AG10803 (cell line): ENCODE measurements at regions not wholly inside any gene's neighbourhood (a gene's known extent, or its start where the extent isn't known, plus 50 kb on each side); places are given as distances from the start of the nearest gene placed in this dataset.

ENCODE experiments used
- DNase-seq: peaks from one replicate; pipeline ENCODE4 v3.0.0; 2010; ENCODE audit warnings: low read depth
- H3K4me3 ChIP-seq: 2 replicates; pipeline ENCODE4 v1.5.1; 2011; ENCODE audit warnings: mild to moderate bottlenecking, low read length, control low read depth
- TF ChIP-seq, protein P1 (sequence below): conservative IDR thresholded peaks from 2 replicates; pipeline ENCODE4 v1.5.1; 2011; ENCODE audit warnings: mild to moderate bottlenecking, low read length, control low read depth, inconsistent platforms

DNA sequence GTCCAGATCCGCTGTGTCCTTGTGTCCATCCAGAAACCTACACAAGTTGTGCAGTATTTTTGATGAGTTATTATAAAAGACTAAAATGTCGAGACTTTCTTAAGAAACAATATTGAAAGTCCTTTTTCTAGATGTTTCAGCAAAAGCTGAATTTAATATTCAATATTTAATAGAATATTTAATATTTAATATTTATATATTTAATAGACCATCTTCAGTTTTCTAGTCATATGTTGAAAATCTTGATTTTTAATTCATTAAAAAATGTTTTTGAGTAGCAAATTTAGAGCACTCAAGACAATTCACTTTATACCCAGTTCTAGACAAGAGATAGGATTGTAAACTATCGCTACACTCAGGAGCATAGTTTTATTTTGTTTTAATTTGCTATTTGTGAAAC is 447.8 kb downstream of the SLITRK5 start:
- TF ChIP-seq, protein P1, sequence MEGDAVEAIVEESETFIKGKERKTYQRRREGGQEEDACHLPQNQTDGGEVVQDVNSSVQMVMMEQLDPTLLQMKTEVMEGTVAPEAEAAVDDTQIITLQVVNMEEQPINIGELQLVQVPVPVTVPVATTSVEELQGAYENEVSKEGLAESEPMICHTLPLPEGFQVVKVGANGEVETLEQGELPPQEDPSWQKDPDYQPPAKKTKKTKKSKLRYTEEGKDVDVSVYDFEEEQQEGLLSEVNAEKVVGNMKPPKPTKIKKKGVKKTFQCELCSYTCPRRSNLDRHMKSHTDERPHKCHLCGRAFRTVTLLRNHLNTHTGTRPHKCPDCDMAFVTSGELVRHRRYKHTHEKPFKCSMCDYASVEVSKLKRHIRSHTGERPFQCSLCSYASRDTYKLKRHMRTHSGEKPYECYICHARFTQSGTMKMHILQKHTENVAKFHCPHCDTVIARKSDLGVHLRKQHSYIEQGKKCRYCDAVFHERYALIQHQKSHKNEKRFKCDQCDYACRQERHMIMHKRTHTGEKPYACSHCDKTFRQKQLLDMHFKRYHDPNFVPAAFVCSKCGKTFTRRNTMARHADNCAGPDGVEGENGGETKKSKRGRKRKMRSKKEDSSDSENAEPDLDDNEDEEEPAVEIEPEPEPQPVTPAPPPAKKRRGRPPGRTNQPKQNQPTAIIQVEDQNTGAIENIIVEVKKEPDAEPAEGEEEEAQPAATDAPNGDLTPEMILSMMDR = no peak
- DNase-seq = no peak
- H3K4me3 ChIP-seq = no peak overlapping the region

DNA sequence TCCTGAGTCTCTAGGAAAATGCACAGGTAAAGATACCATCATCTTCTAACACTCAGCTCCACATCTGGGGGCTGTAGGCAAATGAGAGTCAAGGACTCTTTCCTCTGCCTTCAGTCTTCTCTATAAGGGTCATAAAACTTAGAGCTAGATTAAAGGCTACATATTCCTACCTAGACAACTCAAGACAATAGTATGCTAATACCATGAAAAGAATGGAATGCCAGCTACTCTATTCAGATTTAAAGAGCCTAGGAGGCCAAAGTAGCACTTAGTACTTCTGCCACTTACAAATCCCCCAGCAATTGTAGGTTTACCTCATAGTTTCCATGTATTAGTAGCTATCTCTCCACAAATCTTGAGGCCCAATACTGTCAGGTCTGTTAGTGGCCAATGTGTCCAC is 453.0 kb downstream of the SLITRK5 start:
- TF ChIP-seq, protein P1 = no peak
- no peak overlapping the region for H3K4me3 ChIP-seq
- no peak for DNase-seq

- TF ChIP-seq, protein P1 = no peak
- no peak for DNase-seq
- H3K4me3 ChIP-seq = no peak overlapping the region
These were observed 453.9 kb downstream of the SLITRK5 start for GRCh38 chr13:88125055-88125454.

GRCh38 chr13:88136098-88136790 is 465.1 kb downstream of the SLITRK5 start:
- TF ChIP-seq, protein P1 = no peak

GRCh38 chr13:88142653-88143052 is 471.5 kb downstream of the SLITRK5 start:
- TF ChIP-seq, protein P1 = no peak
- DNase-seq = no peak
- H3K4me3 ChIP-seq = no peak overlapping the region

More at GRCh38 chr13:88136098-88136790, 465.1 kb downstream of the SLITRK5 start:
- no peak for DNase-seq
- H3K4me3 ChIP-seq = no peak overlapping the region

DNA sequence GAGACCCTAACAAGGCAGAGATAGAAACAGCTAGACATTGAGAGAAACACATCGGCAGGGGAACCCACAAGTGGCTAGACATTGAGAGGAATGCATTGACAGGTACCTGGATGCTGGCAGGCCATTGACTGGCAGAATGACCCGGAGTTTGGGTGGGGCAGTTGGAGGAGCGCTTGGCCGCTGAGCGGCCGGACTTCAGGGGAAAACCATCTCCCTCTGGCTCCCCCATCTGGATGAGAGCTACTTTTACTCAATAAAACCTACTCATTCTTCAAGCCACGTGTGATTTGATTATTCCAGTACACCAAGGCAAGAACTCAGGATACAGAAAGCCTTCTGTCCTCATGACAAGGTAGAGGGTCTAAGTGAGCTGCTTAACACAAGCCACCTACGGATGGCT is 473.4 kb downstream of the SLITRK5 start:
- DNase-seq = no peak

GRCh38 chr13:88153353-88153752 is 482.2 kb downstream of the SLITRK5 start:
- H3K4me3 ChIP-seq = no peak overlapping the region
- no peak for DNase-seq
- TF ChIP-seq, protein P1 = no peak

More for the DNA sequence above, 473.4 kb downstream of the SLITRK5 start:
- TF ChIP-seq, protein P1 = no peak
- no peak overlapping the region for H3K4me3 ChIP-seq
